ENCODE measurements at regions not wholly inside any gene's neighbourhood (a gene's known extent, or its start where the extent isn't known, plus 50 kb on each side); places are given as distances from the start of the nearest gene placed in this dataset.

GRCh38 chr11:27213232-27213660 lies 149.8 kb downstream of the CCDC34 start:
- DNase-seq, result no peak

DNA sequence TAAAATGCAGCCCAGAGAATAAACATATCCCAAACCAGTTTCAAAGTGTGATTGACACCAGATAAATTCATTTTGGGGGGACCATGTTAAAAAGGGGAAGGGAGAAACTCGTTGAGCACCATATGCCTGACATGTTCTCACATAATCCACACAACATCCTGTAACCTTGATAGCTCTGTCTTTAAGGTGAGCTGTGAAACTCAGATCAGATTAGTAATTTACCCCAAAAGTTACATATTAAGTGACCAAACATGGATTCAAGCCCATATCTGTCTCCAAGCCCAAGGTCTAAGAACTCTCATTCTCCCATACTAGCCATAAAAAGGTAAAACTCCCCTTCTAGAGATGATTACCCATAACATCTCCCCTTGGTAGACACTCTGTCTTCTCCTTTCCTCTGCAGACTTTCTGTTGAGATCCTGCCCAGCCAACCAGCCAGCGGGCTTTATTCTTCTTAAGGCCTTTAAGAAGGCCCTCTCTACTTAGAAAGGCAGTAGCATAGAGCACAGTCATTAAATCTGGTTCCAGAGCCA lies 150.7 kb downstream of the CCDC34 start:
- DNase-seq, result no peak

- DNase-seq, result no peak
Measured at GRCh38 chr11:27211370-27212127, 151.5 kb downstream of the CCDC34 start.

DNA sequence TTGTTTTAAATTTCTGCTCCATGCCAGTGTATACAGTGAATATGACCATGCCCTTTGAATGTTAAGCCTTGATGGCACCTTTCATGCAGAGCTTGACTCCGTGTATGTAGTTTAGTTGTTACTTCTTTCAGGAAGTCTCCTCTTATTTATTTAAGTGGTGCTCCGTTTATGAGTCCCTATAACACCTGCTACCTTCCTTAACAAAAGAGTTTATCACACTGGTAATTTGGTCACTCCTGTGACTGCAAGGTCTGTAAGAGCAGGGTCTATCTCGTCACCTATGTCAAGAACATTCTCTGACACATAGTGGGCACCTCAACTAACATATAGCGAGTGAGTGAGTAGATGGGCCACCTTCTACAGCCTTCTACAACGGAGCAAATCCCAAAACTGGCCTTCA lies 152.5 kb downstream of the CCDC34 start:
- DNase-seq, result no peak

DNA sequence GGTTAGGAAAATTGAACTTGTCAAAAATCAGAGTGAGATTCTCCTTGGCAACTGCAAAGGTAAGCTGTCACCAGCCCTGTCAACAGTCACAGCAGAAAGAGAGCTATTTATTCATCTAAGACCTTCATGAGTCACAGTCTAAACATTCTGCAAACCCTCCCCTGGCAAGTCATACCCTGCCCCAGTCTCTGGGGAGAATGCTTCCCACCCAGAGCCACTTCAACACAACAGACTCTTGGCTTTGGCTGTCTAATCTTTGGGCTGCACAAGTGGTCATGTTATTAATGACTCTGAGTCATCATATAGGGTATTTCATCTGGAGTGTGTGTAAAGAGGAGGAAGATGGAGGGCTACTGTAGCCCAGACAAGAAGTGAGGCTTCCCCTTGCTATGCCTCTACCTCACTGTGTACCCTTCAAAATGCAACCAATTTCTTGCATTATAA lies 153.4 kb downstream of the CCDC34 start:
- no peak for DNase-seq

DNA sequence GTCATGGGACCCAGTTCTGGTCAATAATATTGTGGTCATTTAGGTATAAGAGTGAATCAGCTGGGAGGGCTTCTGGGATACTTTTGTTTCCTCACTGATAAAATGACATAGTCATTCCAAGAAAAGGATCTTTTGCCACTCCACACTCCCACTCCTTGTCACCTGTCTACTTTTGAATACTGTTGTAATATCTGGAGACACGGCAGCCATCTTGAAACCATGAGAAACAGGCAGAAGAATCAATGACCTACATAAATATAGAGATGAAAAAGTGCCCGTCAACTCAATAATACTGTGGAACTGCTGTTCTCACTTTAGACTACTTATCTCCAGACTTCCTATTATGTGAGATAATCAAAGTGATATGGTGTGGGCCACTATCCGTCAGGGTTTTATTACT lies 154.2 kb downstream of the CCDC34 start:
- DNase-seq, result no peak

DNA sequence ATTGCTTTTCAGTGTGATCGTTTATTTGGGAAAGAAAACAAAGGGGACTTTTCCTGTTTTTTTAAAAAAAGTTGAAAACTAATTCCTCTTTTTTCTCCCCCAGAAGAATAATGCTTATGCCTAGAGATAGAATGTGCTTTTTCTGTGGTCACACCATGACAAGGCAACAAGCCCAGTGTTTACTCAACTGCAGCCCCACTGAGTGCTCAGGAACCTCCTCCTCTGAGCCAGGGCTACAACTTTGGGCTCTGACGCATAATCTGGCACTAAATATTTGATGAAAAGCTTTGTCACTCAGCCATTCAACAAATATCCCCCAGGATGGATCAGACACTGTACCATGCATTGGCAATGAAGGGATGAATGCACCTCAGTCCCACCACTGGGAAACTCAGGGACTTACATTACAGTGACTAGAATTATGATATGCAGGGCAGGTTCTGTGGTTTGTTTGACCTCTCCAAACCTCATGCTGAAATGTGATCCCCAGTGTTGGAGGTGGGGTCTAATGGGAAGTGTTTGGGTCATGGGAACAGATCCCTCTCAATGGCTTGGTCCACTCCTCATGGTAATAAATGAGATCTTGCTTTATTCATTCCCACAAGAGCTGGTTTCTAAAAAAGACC lies 155.9 kb downstream of the CCDC34 start:
- DNase-seq, result no peak

DNA sequence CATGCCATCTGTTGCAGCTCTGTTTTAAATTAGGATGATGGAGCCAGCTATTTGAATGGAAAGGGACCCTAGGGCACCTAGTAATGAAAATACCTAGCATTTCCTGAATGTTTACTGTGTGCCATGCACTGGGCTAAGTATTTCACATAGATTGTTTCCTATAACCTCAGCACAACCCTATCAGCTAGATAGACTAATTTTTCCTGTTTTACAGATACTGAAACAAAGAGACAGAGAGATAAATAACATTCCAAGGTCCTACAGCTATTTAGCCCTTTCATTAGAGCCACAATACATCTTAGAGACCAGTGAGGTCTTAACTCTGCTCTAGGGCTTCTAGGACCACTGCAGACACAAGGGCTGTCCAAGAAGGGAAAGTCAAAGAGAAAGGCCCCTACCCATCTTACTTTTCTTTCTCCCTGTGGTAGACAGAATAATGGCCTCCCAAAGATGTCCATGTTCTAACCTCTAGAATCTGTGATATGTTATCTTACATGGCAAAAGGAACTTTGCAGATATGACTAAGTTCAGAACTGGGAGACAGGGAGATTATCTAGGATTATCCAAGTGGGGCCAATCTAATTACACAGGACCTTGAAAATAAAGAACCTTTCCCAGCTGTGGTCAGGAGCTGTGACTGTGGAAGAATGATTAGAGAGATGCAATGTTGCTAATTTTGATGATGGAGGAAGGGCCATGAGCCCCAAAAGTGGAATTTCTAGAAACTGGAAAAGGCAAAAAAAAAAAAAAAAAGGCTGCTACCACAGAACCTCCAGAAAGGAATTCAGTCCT lies 157.0 kb downstream of the CCDC34 start:
- DNase-seq, result no peak

- DNase-seq, result no peak
Measured at GRCh38 chr11:27205250-27205649, 157.8 kb downstream of the CCDC34 start.

DNA sequence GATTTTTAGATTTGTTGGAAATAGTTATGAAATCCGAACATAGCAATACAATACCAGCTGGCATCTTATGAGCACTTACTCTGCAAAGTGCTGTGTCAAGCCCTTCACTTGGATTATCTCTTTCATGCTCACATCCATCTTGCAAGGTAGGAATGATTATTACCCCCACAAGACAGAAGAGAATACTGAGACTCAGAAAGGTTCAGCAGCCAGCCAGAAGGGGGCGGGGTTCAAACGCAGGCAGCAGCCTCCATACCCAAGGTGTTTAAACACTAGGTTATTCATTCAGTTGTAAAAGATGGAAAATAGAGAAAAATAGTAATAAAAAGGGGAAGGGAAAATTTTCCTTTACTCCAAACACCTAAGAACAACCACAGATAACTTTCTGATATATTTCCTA lies 158.5 kb downstream of the CCDC34 start:
- DNase-seq, result no peak

- no peak for DNase-seq
Measured at GRCh38 chr11:27203077-27203647, 159.9 kb downstream of the CCDC34 start.

DNA sequence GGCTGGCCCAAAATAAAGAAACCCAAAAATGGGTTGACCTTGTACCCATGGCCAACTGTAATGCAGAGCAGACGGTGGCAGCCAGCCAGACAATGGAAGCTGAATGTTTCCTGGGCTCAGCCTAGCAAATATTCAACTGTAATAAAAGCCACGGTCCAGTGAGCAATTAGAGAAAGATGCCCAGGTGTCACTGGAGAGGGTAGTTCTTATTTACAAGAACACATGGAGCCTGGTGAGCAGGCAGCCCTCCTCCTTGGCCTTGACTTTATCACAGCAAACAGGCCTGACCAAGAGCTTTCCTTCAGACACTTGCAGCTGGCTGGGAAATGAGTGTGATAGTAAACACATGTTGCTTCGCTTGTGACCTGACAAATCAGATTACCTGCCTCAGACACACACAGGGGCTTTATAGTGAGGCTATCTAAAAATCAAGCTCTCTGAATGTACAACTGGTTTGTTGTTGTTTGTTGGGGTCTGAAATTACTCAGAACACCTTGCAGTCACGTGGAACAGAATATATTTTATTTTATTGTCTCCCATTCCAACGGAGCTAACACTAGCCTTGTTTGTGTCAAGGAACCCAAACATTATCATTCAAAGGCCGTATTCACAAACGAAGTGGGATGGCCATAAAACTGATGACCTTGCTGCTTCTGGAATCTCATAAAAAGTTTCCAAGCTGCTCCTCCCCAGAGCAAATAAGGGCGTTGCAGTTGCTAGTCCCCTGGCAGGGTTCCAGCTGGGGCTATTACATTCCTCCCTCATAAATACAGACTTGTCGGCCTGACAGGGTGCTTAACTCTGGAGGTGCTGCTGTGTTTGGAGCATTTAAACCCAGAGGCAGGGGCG lies 161.1 kb downstream of the BBOX1 start:
- DNase-seq, result no peak

DNA sequence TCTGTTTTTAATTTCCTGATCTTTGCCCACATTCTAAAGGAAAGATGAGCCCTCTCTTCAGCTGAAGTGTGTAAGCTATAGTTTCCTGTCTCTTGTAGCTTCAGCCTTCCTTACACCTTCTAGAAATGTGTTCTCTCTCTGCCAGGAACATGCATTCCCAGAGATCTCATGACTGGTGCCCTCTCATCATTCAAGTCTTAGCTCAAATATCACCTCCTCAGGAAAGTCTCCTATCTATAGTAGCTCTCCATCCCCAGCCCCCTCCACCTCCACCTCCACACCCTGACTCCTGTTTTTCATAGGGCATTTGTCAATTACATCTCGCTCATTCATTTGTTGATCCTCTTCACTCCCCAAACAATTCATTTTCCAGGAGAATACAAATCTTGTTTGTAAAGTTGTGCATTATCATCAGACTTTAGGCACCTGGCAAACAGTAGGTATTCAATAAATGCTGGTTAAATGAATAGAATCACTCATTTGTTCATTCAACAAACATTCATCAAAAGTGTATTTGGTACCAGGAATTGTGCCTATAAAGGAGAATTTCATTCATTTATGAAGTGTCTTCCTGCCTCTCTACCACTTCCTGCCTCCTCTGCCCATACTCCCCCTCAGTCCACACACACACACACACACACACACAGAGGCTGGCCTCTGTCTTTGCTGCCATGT lies 160.3 kb downstream of the BBOX1 start:
- no peak for DNase-seq

- no peak for DNase-seq
Measured at GRCh38 chr11:27196203-27196897, 155.7 kb downstream of the BBOX1 start.

- DNase-seq, result no peak
Measured at GRCh38 chr11:27195837-27196202, 155.2 kb downstream of the BBOX1 start.

GRCh38 chr11:27194976-27195375 lies 154.4 kb downstream of the BBOX1 start:
- DNase-seq, result no peak

GRCh38 chr11:27193434-27194225 lies 153.0 kb downstream of the BBOX1 start:
- DNase-seq, result no peak

DNA sequence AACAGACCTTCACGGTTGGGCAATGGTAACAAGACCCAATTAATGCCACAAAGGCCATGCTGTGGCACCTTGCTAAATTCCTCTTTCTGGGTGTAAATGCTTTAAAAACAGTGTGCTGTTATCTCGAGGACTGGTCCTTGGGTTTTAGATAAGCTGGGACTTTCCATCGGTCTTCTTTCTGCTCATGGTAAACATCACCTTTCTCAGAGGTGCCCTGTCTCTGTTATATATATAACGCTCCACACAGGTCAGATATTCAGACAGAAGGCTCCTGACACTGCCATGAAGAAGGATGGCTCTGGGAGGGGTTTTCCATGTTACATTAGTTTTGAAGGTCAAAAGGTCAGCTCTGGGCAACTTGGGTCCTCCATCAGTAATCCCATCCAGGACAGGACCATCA lies 151.6 kb downstream of the BBOX1 start:
- DNase-seq, result no peak

- DNase-seq, result no peak
Measured at GRCh38 chr11:27191639-27192038, 151.0 kb downstream of the BBOX1 start.

DNA sequence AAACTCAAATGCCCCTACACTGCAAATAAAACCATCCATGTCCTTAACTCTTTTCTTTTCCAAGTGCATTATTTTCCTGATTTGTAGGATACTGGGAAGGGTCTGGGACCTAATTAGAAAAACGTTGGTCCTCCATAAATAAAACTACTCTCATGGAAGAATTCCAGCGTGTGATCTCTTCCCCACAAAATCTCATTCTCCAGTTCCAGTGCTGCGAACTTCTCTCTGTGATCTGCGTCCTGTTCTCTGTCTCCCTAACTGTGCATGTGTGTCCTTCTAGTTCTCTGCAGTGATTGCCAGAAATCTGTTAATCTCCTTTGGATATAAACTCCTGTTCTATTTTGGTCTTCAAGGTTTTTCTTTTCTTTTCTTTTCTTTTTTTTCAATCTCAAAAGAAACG lies 148.1 kb downstream of the BBOX1 start:
- no peak for DNase-seq

Data from T-helper 9 cell (primary cell).